ENCODE measurements at regions not wholly inside any gene's neighbourhood (a gene's known extent, or its start where the extent isn't known, plus 50 kb on each side); places are given as distances from the start of the nearest gene placed in this dataset.
A peak's percentile ranks its signal among the peaks of the same experiment; 100 is the strongest.

DNA sequence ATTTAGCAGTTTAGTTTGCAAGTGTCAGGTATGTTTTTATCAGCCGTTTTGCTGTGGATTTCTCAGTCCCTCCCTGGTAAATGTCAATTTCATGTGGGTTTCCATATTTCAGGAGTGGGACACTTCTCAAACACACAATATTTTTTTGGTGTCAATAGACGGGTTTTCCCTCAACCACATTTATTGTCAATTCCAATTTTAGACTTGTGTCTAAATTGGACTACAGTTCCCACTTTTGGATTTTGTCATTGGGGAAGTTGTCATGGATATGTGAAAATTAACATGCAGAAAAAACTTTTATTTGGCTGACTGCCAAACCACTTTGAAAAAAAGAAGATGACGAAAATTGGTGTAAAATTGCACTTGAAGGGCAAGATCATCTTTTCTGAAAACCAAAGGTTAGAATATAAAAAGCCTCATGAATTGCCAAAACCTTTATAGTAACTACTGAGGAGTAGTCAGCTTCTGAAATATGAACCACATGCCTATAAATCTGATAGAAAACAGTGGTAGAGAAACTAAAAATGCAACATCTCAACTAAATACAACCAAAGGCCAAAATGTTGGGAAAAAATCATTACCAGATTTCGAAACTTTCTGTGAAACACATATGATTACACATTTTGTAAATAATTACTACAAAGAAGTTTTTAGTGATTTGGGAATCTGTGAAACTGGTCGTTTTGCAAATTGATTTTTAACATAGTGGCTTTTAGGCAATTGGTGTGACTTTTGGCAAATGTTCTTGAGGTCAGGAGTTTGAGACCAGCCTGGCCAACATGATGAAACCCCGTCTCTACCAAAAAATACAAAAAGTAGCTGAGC is 106.4 kb downstream of the BCL2L11 start:
- no peak for TF ChIP-seq ZNF274 (IDR thresholded peaks at IDR 0.05; ENCODE audit: low read depth, low read length)
- TF ChIP-seq YY1 (IDR thresholded peaks at IDR 0.05; ENCODE audit: insufficient read depth, insufficient read length) = no peak
- TF ChIP-seq SUZ12 (IDR thresholded peaks at IDR 0.05; ENCODE audit: extremely low read depth, insufficient read depth, insufficient read length) = no peak
- no peak overlapping the region for H3K9ac ChIP-seq (ENCODE audit: insufficient read length, low read depth)
- peaks cover 5% of the 10 kb centered on the region for H3K4me1 ChIP-seq (ENCODE audit: insufficient read depth, insufficient read length)
- H3K27me3 ChIP-seq (ENCODE audit: insufficient read depth, insufficient read length) = no peaks in the 10 kb centered on the region
- peaks cover 10% of the 10 kb centered on the region; the same call in 1 of the 2 replicates for H3K9me3 ChIP-seq (ENCODE audit: insufficient read depth, low read length)
- H3K4me3 ChIP-seq (ENCODE audit: insufficient read length, low read depth) = no peak overlapping the region
- no peak for DNase-seq (ENCODE audit: low read depth, low spot score)
- no peaks in the 10 kb centered on the region for H3K36me3 ChIP-seq (ENCODE audit: insufficient read depth, insufficient read length, low read length)

DNA sequence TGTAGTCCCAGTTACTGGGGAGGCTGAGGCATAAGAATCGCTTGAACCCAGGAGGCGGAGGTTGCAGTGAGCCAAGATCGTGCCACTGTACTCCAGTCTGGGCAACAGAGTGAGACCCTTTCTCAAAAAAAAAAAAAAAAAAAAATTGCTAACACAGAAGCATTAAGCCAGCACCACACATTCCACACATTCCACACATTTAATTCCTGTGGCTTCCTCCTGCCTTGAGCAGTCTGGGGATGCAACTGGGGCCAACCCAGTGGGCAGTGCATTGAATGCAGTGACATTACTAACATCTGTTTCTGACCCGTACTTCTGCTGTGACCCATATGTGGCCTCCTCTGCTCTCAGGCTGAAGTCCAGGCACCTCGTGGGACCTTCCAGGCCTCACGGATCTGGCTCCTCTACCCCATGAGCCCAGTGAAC is 107.0 kb downstream of the BCL2L11 start:
- peak; percentile 40 for DNase-seq (ENCODE audit: low read depth, low spot score)
- H3K27me3 ChIP-seq (ENCODE audit: insufficient read depth, insufficient read length) = no peaks in the 10 kb centered on the region

DNA sequence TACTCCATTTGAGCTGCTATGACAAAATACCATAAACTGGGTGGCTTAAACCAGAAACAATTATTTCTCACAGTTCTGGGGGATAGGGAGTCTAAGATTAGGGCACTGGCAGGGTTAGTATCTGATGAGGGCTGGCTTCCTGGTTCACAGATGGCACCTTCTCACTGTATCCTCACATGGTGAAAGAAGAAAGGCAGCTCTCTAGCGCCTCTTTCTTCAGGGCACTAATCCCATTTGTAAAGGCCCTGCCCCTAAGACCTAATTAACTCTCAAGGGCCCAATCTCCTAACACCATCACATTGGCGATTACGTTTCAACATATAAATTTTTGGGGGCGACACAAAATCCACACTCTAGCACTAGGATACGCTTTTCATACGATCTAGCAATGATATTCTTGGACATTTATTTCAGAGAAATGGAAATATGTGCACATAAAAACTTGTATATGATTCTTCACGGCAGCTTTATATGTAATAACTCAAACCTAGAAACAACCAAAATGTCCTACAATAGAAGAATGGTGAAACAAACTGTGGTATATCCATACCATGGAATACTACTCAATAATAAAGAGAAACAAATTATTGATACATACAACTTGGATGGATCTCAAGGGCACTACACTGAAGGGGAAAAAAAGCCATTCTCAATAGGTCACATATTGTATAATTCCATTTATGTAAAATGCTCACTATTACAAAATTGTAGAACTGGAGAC is 111.0 kb downstream of the BCL2L11 start:
- Histone ChIP-seq H3K4me3 (ENCODE audit: insufficient read length, low read depth) (no peak overlapping the region), H3K27me3 (ENCODE audit: insufficient read depth, insufficient read length) (no peaks in the 10 kb centered on the region), H3K4me1 (ENCODE audit: insufficient read depth, insufficient read length) (peaks cover 5% of the 10 kb centered on the region), H3K9me3 (ENCODE audit: insufficient read depth, low read length) (peaks cover 10% of the 10 kb centered on the region; the same call in 1 of the 2 replicates), H3K36me3 (ENCODE audit: insufficient read depth, insufficient read length, low read length) (no peaks in the 10 kb centered on the region), H3K9ac (ENCODE audit: insufficient read length, low read depth) (no peak overlapping the region)
- TF ChIP-seq YY1 (IDR thresholded peaks at IDR 0.05; ENCODE audit: insufficient read depth, insufficient read length) (no peak), ZNF274 (IDR thresholded peaks at IDR 0.05; ENCODE audit: low read depth, low read length) (no peak)
- no peak for DNase-seq (ENCODE audit: low read depth, low spot score)

More for the DNA sequence above, 107.0 kb downstream of the BCL2L11 start:
- H3K4me3 ChIP-seq (ENCODE audit: insufficient read length, low read depth) = no peak overlapping the region
- H3K36me3 ChIP-seq (ENCODE audit: insufficient read depth, insufficient read length, low read length) = no peaks in the 10 kb centered on the region
- no peak overlapping the region for H3K9ac ChIP-seq (ENCODE audit: insufficient read length, low read depth)
- peaks cover 10% of the 10 kb centered on the region; the same call in 1 of the 2 replicates for H3K9me3 ChIP-seq (ENCODE audit: insufficient read depth, low read length)
- peaks cover 5% of the 10 kb centered on the region for H3K4me1 ChIP-seq (ENCODE audit: insufficient read depth, insufficient read length)
- TF ChIP-seq ZNF274 (IDR thresholded peaks at IDR 0.05; ENCODE audit: low read depth, low read length) = no peak
- no peak for TF ChIP-seq SUZ12 (IDR thresholded peaks at IDR 0.05; ENCODE audit: extremely low read depth, insufficient read depth, insufficient read length)

DNA sequence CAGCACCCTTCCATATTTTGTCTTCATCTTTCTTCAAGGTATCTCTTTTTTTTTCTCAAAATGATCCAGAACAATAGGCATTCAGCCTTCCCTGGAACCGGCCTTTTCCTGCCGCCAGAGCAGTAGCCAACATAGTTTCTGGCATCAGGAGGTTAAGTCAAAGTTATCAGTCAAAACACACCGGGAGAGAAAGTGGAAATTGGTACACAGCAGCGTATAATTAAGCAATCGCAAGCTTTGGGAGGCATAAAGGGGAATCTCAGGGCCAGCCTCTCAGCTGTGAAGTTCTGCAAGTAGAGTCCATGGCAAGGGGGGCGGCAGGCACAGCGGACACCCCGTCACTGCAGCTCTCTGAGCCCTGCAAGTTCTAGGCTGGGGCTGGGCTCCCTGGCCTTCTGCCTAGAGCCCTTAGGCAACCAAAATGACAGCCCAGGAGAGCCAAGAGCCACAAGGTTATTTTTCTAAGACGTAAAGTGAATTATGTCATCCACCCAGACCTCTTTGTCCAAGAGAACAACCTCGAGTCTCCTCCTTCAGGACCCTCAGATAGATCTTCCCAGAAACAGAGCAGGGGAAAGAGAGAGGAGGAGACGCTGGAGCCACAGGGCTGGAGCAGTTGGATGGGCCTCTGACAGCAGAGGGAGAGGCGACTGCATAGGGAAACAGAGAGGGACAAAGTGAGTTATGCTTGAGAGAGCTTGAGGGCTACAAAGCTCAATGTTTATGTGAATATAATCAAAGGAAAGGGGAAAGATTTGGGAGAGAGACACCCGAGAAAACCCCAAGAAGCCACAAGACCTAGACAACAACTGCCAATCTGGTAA is 114.7 kb downstream of the BCL2L11 start:
- no peak for DNase-seq (ENCODE audit: low read depth, low spot score)
- Histone ChIP-seq H3K4me1 (ENCODE audit: insufficient read depth, insufficient read length) (no peaks in the 10 kb centered on the region), H3K9ac (ENCODE audit: insufficient read length, low read depth) (no peak overlapping the region), H3K27me3 (ENCODE audit: insufficient read depth, insufficient read length) (no peaks in the 10 kb centered on the region), H3K36me3 (ENCODE audit: insufficient read depth, insufficient read length, low read length) (no peaks in the 10 kb centered on the region), H3K9me3 (ENCODE audit: insufficient read depth, low read length) (peaks cover 4% of the 10 kb centered on the region; the same call in 1 of the 2 replicates), H3K4me3 (ENCODE audit: insufficient read length, low read depth) (no peak overlapping the region)
- no peak for TF ChIP-seq YY1 (IDR thresholded peaks at IDR 0.05; ENCODE audit: insufficient read depth, insufficient read length)
- no peak for TF ChIP-seq ZNF274 (IDR thresholded peaks at IDR 0.05; ENCODE audit: low read depth, low read length)

DNA sequence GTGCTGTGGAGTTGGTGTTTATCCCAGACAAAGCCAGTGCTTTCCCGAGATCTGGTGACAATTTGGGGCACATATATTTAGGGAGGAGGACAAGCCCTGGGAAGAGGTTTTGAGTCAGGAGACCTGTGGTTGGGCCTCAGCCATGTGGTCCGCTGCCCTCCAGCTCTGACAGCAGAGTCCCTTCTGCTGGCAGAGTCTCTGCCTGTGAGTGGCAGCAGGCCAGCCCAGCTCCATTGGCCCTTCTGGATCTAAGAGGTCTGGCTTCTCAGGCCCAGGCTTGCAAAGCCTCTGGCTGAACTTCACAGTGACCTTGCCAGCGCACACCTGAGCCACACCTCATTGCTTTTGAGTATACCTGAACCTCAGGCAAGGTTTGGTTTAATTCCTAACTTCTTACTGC is 115.3 kb downstream of the BCL2L11 start:
- DNase-seq (ENCODE audit: low read depth, low spot score) = no peak
- Histone ChIP-seq H3K36me3 (ENCODE audit: insufficient read depth, insufficient read length, low read length) (no peaks in the 10 kb centered on the region), H3K9ac (ENCODE audit: insufficient read length, low read depth) (no peak overlapping the region), H3K27me3 (ENCODE audit: insufficient read depth, insufficient read length) (no peaks in the 10 kb centered on the region), H3K4me3 (ENCODE audit: insufficient read length, low read depth) (no peak overlapping the region), H3K4me1 (ENCODE audit: insufficient read depth, insufficient read length) (no peaks in the 10 kb centered on the region), H3K9me3 (ENCODE audit: insufficient read depth, low read length) (peaks cover 4% of the 10 kb centered on the region; the same call in 1 of the 2 replicates)
- no peak for TF ChIP-seq ZNF274 (IDR thresholded peaks at IDR 0.05; ENCODE audit: low read depth, low read length)
- TF ChIP-seq SUZ12 (IDR thresholded peaks at IDR 0.05; ENCODE audit: extremely low read depth, insufficient read depth, insufficient read length) = no peak
- no peak for TF ChIP-seq YY1 (IDR thresholded peaks at IDR 0.05; ENCODE audit: insufficient read depth, insufficient read length)

DNA sequence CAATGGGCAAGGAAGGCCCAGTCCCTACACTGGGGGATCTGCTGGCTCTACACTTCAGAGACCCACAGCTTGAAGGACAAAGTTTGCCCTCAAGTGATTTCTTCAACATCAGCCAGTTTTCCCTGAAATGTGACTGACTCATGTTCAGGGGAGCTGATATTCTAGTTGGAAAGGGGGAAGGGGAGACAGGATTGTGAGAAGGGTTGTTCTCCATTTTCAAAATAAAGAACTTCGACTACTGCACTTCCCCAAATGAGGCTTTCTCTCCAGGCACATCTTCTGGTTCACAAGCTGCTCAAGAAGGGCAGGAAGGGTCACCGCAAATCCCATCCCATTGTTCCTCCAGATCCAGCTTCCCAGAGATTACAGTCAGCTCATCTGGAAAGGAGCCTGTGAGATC is 117.6 kb downstream of the BCL2L11 start:
- Histone ChIP-seq H3K27me3 (ENCODE audit: insufficient read depth, insufficient read length) (no peaks in the 10 kb centered on the region), H3K4me1 (ENCODE audit: insufficient read depth, insufficient read length) (no peaks in the 10 kb centered on the region), H3K4me3 (ENCODE audit: insufficient read length, low read depth) (no peak overlapping the region), H3K9ac (ENCODE audit: insufficient read length, low read depth) (no peak overlapping the region), H3K9me3 (ENCODE audit: insufficient read depth, low read length) (no peaks in the 10 kb centered on the region; the same call in 1 of the 2 replicates), H3K36me3 (ENCODE audit: insufficient read depth, insufficient read length, low read length) (no peaks in the 10 kb centered on the region)
- DNase-seq (ENCODE audit: low read depth, low spot score) = no peak
- TF ChIP-seq YY1 (IDR thresholded peaks at IDR 0.05; ENCODE audit: insufficient read depth, insufficient read length) (no peak), ZNF274 (IDR thresholded peaks at IDR 0.05; ENCODE audit: low read depth, low read length) (no peak), SUZ12 (IDR thresholded peaks at IDR 0.05; ENCODE audit: extremely low read depth, insufficient read depth, insufficient read length) (no peak)

All from NT2/D1 (cell line).